HepG2 (cell line): ENCODE measurements at regions not wholly inside any gene's neighbourhood (a gene's known extent, or its start where the extent isn't known, plus 50 kb on each side); places are given as distances from the start of the nearest gene placed in this dataset.

Experiments
- FOXC1 ChIP-seq: sonication (generic); formaldehyde crosslinking; IDR thresholded peaks from 2 replicates; pipeline ENCODE4 v1.8.0; 2022; ENCODE audit warnings: mild to moderate bottlenecking, missing genetic modification reagents, borderline replicate concordance
- NONO ChIP-seq, 2 experiments: fragments of 450-650 bp in 1 of 2; sonication (generic) in 1 of 2; formaldehyde crosslinking in 1 of 2; IDR thresholded peaks in 1 of 2; conservative IDR thresholded peaks in 1 of 2; 2 replicates each; pipeline versions ENCODE4 v1.6.1 to v1.8.0; 2017 to 2022; ENCODE audit warnings: mild to moderate bottlenecking in 1 of 2, missing genetic modification reagents in 1 of 2, moderate library complexity in 1 of 2
- POLR2AphosphoS2 ChIP-seq: IDR thresholded peaks from 2 replicates; pipeline ENCODE4 v1.6.1; 2011; ENCODE audit warnings: low read depth, low read length, improper control_type of control experiment
- STAT5B ChIP-seq: sonication (generic); formaldehyde crosslinking; IDR thresholded peaks from 2 replicates; pipeline ENCODE4 v1.4.0; 2020; ENCODE audit warnings: missing genetic modification reagents
- ZBTB1 ChIP-seq: sonication (generic); formaldehyde crosslinking; IDR thresholded peaks from 2 replicates; pipeline ENCODE4 v1.4.0; 2020; ENCODE audit warnings: missing genetic modification reagents, borderline replicate concordance
- ZNF143 ChIP-seq: sonication (generic); formaldehyde crosslinking; IDR thresholded peaks from 2 replicates; pipeline ENCODE4 v1.4.0; 2020; ENCODE audit warnings: missing genetic modification reagents
- ZNF337 ChIP-seq: sonication (generic); formaldehyde crosslinking; IDR thresholded peaks from 2 replicates; pipeline ENCODE4 v1.5.1; 2020; ENCODE audit warnings: missing genetic modification reagents, low read depth, mild to moderate bottlenecking, borderline replicate concordance
- TF ChIP-seq, protein P1 (sequence below): sonication (generic); formaldehyde crosslinking; IDR thresholded peaks from 2 replicates; pipeline ENCODE4 v1.4.0; 2020; ENCODE audit warnings: missing genetic modification reagents, mild to moderate bottlenecking, borderline replicate concordance
- TF ChIP-seq, protein P2 (sequence below): sonication (generic); formaldehyde crosslinking; IDR thresholded peaks from 2 replicates; pipeline ENCODE4 v1.5.0; 2020; ENCODE audit warnings: mild to moderate bottlenecking, missing genetic modification reagents, moderate library complexity

- TF ChIP-seq ZNF337 (CRISPR knock-in tag), result no peak
- TF ChIP-seq STAT5B, result no peak
- no peak for TF ChIP-seq NONO (IDR thresholded peaks at IDR 0.05)
- TF ChIP-seq NONO (CRISPR knock-in tag; conservative IDR thresholded peaks at IDR 0.05), result no peak
- TF ChIP-seq, protein P1, sequence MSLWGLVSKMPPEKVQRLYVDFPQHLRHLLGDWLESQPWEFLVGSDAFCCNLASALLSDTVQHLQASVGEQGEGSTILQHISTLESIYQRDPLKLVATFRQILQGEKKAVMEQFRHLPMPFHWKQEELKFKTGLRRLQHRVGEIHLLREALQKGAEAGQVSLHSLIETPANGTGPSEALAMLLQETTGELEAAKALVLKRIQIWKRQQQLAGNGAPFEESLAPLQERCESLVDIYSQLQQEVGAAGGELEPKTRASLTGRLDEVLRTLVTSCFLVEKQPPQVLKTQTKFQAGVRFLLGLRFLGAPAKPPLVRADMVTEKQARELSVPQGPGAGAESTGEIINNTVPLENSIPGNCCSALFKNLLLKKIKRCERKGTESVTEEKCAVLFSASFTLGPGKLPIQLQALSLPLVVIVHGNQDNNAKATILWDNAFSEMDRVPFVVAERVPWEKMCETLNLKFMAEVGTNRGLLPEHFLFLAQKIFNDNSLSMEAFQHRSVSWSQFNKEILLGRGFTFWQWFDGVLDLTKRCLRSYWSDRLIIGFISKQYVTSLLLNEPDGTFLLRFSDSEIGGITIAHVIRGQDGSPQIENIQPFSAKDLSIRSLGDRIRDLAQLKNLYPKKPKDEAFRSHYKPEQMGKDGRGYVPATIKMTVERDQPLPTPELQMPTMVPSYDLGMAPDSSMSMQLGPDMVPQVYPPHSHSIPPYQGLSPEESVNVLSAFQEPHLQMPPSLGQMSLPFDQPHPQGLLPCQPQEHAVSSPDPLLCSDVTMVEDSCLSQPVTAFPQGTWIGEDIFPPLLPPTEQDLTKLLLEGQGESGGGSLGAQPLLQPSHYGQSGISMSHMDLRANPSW (CRISPR knock-in tag), result no peak
- TF ChIP-seq ZBTB1 (CRISPR knock-in tag), result no peak
- TF ChIP-seq ZNF143 (CRISPR knock-in tag), result no peak
- TF ChIP-seq POLR2AphosphoS2, result no peak
- no peak for TF ChIP-seq FOXC1 (CRISPR knock-in tag)
- TF ChIP-seq, protein P2, sequence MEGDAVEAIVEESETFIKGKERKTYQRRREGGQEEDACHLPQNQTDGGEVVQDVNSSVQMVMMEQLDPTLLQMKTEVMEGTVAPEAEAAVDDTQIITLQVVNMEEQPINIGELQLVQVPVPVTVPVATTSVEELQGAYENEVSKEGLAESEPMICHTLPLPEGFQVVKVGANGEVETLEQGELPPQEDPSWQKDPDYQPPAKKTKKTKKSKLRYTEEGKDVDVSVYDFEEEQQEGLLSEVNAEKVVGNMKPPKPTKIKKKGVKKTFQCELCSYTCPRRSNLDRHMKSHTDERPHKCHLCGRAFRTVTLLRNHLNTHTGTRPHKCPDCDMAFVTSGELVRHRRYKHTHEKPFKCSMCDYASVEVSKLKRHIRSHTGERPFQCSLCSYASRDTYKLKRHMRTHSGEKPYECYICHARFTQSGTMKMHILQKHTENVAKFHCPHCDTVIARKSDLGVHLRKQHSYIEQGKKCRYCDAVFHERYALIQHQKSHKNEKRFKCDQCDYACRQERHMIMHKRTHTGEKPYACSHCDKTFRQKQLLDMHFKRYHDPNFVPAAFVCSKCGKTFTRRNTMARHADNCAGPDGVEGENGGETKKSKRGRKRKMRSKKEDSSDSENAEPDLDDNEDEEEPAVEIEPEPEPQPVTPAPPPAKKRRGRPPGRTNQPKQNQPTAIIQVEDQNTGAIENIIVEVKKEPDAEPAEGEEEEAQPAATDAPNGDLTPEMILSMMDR (CRISPR knock-in tag), result no peak
These were observed 565.9 kb downstream of the PDCD6IP start for GRCh38 chr3:34364335-34364734.
